T-helper 17 cell (primary cell): ENCODE measurements at regions not wholly inside any gene's neighbourhood (a gene's known extent, or its start where the extent isn't known, plus 50 kb on each side); places are given as distances from the start of the nearest gene placed in this dataset.

Experiments
- ATAC-seq: fragments of 150-1000 bp; cut with Tn5 transposase; 2 replicates; pipeline ENCODE4 v1.10.0; 2021; ENCODE audit warnings: mild to moderate bottlenecking, moderate library complexity
- DNase-seq, 3 donors: peaks; one replicate each; pipeline versions ENCODE4 v3.0.0 to v3.0.0-alpha.2; 2020 to 2021
- H3K9me3 ChIP-seq: one replicate; pipeline ENCODE4 v1.7.0; 2013; ENCODE audit warnings: low read length, mild to moderate bottlenecking; ENCODE audit not compliant: control insufficient read depth, poor library complexity, severe bottlenecking
- H3K27ac Mint-ChIP-seq: one replicate; pipeline ENCODE4 v1.8.0; 2022; ENCODE audit warnings: mild to moderate bottlenecking, moderate library complexity, mixed read lengths
- H3K27me3 Mint-ChIP-seq: one replicate; pipeline ENCODE4 v1.8.0; 2022; ENCODE audit warnings: mixed read lengths
- H3K36me3 Mint-ChIP-seq: one replicate; pipeline ENCODE4 v1.8.0; 2022; ENCODE audit warnings: low read depth, mixed read lengths
- H3K4me1 Mint-ChIP-seq: one replicate; pipeline ENCODE4 v1.8.0; 2022; ENCODE audit warnings: mild to moderate bottlenecking, mixed read lengths
- H3K4me3 Mint-ChIP-seq: one replicate; pipeline ENCODE4 v1.8.0; 2022; ENCODE audit warnings: mild to moderate bottlenecking, moderate library complexity, mixed read lengths

GRCh38 chr7:115101199-115101598 lies 179.3 kb downstream of the MDFIC start:
- Mint-ChIP-seq H3K4me3 (no peak overlapping the region), H3K36me3 (no peaks in the 10 kb centered on the region), H3K27ac (no peak overlapping the region), H3K27me3 (no peaks in the 10 kb centered on the region), H3K4me1 (peaks cover 7% of the 10 kb centered on the region)
- DNase-seq (no peak), ATAC-seq (no peak)
- H3K9me3 ChIP-seq, result no peaks in the 10 kb centered on the region

GRCh38 chr7:115099906-115100305 lies 178.0 kb downstream of the MDFIC start:
- ATAC-seq (no peak), DNase-seq (no peak)
- Mint-ChIP-seq H3K27me3 (no peaks in the 10 kb centered on the region), H3K4me1 (peaks cover 10% of the 10 kb centered on the region), H3K27ac (no peak overlapping the region), H3K4me3 (no peak overlapping the region), H3K36me3 (no peaks in the 10 kb centered on the region)
- no peaks in the 10 kb centered on the region for H3K9me3 ChIP-seq

- Mint-ChIP-seq H3K4me1 (peaks cover 15% of the 10 kb centered on the region), H3K36me3 (no peaks in the 10 kb centered on the region), H3K27ac (no peak overlapping the region), H3K27me3 (no peaks in the 10 kb centered on the region), H3K4me3 (no peak overlapping the region)
- ATAC-seq (no peak), DNase-seq (no peak)
- H3K9me3 ChIP-seq, result no peaks in the 10 kb centered on the region
These were observed 175.3 kb downstream of the MDFIC start for GRCh38 chr7:115097175-115097671.

GRCh38 chr7:115096262-115096661 lies 174.4 kb downstream of the MDFIC start:
- DNase-seq (no peak), ATAC-seq (no peak)
- H3K9me3 ChIP-seq, result no peaks in the 10 kb centered on the region
- Mint-ChIP-seq H3K27me3 (no peaks in the 10 kb centered on the region), H3K4me1 (peaks cover 15% of the 10 kb centered on the region), H3K27ac (no peak overlapping the region), H3K4me3 (no peak overlapping the region), H3K36me3 (no peaks in the 10 kb centered on the region)

GRCh38 chr7:115094163-115094562 lies 172.3 kb downstream of the MDFIC start:
- Mint-ChIP-seq H3K27me3 (no peaks in the 10 kb centered on the region), H3K27ac (peak overlapping the region; percentile 76), H3K4me3 (no peak overlapping the region), H3K36me3 (no peaks in the 10 kb centered on the region), H3K4me1 (peaks cover 15% of the 10 kb centered on the region)
- no peak for DNase-seq
- no peak for ATAC-seq
- H3K9me3 ChIP-seq, result no peaks in the 10 kb centered on the region

- Mint-ChIP-seq H3K27me3 (no peaks in the 10 kb centered on the region), H3K4me1 (peaks cover 2% of the 10 kb centered on the region), H3K4me3 (peak overlapping the region; percentile 52), H3K27ac (no peak overlapping the region), H3K36me3 (no peaks in the 10 kb centered on the region)
- no peak for ATAC-seq
- DNase-seq, result no peak
- H3K9me3 ChIP-seq, result no peaks in the 10 kb centered on the region
These were observed 167.0 kb downstream of the MDFIC start for GRCh38 chr7:115088893-115089292.

- no peak for ATAC-seq
These were observed 165.5 kb downstream of the MDFIC start for GRCh38 chr7:115087437-115087836.

GRCh38 chr7:115086146-115086841 lies 164.4 kb downstream of the MDFIC start:
- Mint-ChIP-seq H3K36me3 (peaks cover 2% of the 10 kb centered on the region), H3K27ac (no peak overlapping the region), H3K4me3 (no peak overlapping the region), H3K27me3 (no peaks in the 10 kb centered on the region), H3K4me1 (peaks cover 2% of the 10 kb centered on the region)
- no peak for ATAC-seq
- no peaks in the 10 kb centered on the region for H3K9me3 ChIP-seq
- DNase-seq, result no peak

More at GRCh38 chr7:115087437-115087836, 165.5 kb downstream of the MDFIC start:
- no peak for DNase-seq
- H3K4me1 Mint-ChIP-seq, result peaks cover 2% of the 10 kb centered on the region
- H3K27ac Mint-ChIP-seq, result no peak overlapping the region
- peaks cover 2% of the 10 kb centered on the region for H3K36me3 Mint-ChIP-seq
- no peaks in the 10 kb centered on the region for H3K9me3 ChIP-seq
- no peak overlapping the region for H3K4me3 Mint-ChIP-seq
- H3K27me3 Mint-ChIP-seq, result no peaks in the 10 kb centered on the region

GRCh38 chr7:115085421-115085820 lies 163.5 kb downstream of the MDFIC start:
- Mint-ChIP-seq H3K27ac (no peak overlapping the region), H3K4me3 (no peak overlapping the region), H3K36me3 (peaks cover 2% of the 10 kb centered on the region), H3K4me1 (peaks cover 2% of the 10 kb centered on the region), H3K27me3 (no peaks in the 10 kb centered on the region)
- DNase-seq, result no peak
- no peaks in the 10 kb centered on the region for H3K9me3 ChIP-seq
- ATAC-seq, result no peak

- H3K36me3 Mint-ChIP-seq, result peaks cover 2% of the 10 kb centered on the region
- no peak overlapping the region for H3K27ac Mint-ChIP-seq
- no peak for DNase-seq
- peaks cover 2% of the 10 kb centered on the region for H3K4me1 Mint-ChIP-seq
- no peak overlapping the region for H3K4me3 Mint-ChIP-seq
- ATAC-seq, result no peak
- no peaks in the 10 kb centered on the region for H3K9me3 ChIP-seq
- no peaks in the 10 kb centered on the region for H3K27me3 Mint-ChIP-seq
These were observed 162.0 kb downstream of the MDFIC start for GRCh38 chr7:115083935-115084334.

GRCh38 chr7:115081772-115082171 lies 159.9 kb downstream of the MDFIC start:
- ATAC-seq (no peak), DNase-seq (no peak)
- Mint-ChIP-seq H3K4me3 (no peak overlapping the region), H3K36me3 (peaks cover 2% of the 10 kb centered on the region), H3K27ac (no peak overlapping the region), H3K27me3 (no peaks in the 10 kb centered on the region), H3K4me1 (peaks cover 4% of the 10 kb centered on the region)
- H3K9me3 ChIP-seq, result no peaks in the 10 kb centered on the region

GRCh38 chr7:115078851-115079250 lies 157.0 kb downstream of the MDFIC start:
- ATAC-seq, result no peak

GRCh38 chr7:115078386-115078785 lies 156.5 kb downstream of the MDFIC start:
- no peak overlapping the region for H3K4me3 Mint-ChIP-seq
- H3K9me3 ChIP-seq, result no peaks in the 10 kb centered on the region
- H3K4me1 Mint-ChIP-seq, result peaks cover 4% of the 10 kb centered on the region
- ATAC-seq (no peak), DNase-seq (no peak)
- H3K27ac Mint-ChIP-seq, result no peak overlapping the region
- no peaks in the 10 kb centered on the region for H3K36me3 Mint-ChIP-seq
- H3K27me3 Mint-ChIP-seq, result no peaks in the 10 kb centered on the region

More at GRCh38 chr7:115078851-115079250, 157.0 kb downstream of the MDFIC start:
- DNase-seq, result no peak
- Mint-ChIP-seq H3K4me3 (no peak overlapping the region), H3K27ac (no peak overlapping the region), H3K36me3 (peaks cover 1% of the 10 kb centered on the region), H3K27me3 (no peaks in the 10 kb centered on the region), H3K4me1 (peaks cover 4% of the 10 kb centered on the region)
- no peaks in the 10 kb centered on the region for H3K9me3 ChIP-seq

- no peaks in the 10 kb centered on the region for H3K9me3 ChIP-seq
- Mint-ChIP-seq H3K27ac (no peak overlapping the region), H3K27me3 (no peaks in the 10 kb centered on the region), H3K4me1 (no peaks in the 10 kb centered on the region), H3K4me3 (no peak overlapping the region), H3K36me3 (peaks cover 2% of the 10 kb centered on the region)
- DNase-seq (no peak), ATAC-seq (no peak)
These were observed 148.4 kb downstream of the MDFIC start for GRCh38 chr7:115070311-115070710.
